GM23248 (cell line): ENCODE measurements at regions not wholly inside any gene's neighbourhood (a gene's known extent, or its start where the extent isn't known, plus 50 kb on each side); places are given as distances from the start of the nearest gene placed in this dataset.

ENCODE experiments used
- EZH2 ChIP-seq: fragments of 200-600 bp; sonication (generic); IDR thresholded peaks from 2 replicates; pipeline ENCODE4 v1.6.1; 2018; ENCODE audit warnings: antibody characterized with exemption, mild to moderate bottlenecking; ENCODE audit not compliant: insufficient read depth, poor library complexity, severe bottlenecking
- EZH2phosphoT487 ChIP-seq: fragments of 200-600 bp; sonication (generic); IDR thresholded peaks from 2 replicates; pipeline ENCODE4 v1.6.1; 2018; ENCODE audit warnings: antibody characterized with exemption, moderate library complexity, mild to moderate bottlenecking, low read depth; ENCODE audit not compliant: insufficient read depth

DNA sequence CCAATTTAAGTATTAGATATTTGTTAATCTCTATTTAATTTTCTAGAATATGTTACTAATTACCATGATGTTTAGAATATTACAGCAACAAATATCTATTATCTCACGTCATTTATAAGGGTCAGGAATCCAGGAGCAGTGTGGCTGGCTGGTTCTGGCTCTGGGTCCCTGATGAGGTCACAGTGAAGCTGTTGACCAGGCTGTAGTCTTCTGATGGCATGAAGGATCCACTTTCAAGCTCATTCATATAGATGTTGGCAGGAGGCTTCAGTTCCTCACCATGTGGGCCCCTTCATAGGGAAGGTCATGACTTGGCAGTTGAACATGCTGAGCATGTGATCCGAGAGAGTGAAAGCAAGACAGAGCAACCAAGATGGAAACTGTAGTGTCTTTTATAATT lies 375.6 kb downstream of the ATP23 start:
- TF ChIP-seq EZH2 (no peak), EZH2phosphoT487 (no peak)
